ENCODE measurements at regions not wholly inside any gene's neighbourhood (a gene's known extent, or its start where the extent isn't known, plus 50 kb on each side); places are given as distances from the start of the nearest gene placed in this dataset.

DNA sequence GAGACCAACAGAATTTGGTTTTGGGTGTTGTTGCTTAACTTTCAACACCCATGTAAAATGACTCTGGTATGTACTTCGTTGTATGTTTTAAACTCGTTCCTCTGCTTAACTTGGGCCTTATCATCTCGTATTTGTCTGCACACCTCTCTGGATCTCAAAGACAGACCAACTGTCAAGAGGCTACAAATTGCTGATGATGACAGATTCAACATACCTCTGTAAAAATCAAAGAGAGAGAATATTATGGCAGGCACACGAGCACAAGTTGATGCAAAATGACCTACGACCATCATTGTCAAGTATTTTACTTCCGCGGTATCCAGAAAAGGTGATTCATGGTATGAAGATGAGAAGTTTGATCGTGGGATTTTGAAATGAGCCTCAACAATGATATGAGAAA lies 132.1 kb upstream of the ARGLU1 start:
- TF ChIP-seq, protein P1, sequence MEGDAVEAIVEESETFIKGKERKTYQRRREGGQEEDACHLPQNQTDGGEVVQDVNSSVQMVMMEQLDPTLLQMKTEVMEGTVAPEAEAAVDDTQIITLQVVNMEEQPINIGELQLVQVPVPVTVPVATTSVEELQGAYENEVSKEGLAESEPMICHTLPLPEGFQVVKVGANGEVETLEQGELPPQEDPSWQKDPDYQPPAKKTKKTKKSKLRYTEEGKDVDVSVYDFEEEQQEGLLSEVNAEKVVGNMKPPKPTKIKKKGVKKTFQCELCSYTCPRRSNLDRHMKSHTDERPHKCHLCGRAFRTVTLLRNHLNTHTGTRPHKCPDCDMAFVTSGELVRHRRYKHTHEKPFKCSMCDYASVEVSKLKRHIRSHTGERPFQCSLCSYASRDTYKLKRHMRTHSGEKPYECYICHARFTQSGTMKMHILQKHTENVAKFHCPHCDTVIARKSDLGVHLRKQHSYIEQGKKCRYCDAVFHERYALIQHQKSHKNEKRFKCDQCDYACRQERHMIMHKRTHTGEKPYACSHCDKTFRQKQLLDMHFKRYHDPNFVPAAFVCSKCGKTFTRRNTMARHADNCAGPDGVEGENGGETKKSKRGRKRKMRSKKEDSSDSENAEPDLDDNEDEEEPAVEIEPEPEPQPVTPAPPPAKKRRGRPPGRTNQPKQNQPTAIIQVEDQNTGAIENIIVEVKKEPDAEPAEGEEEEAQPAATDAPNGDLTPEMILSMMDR (IDR thresholded peaks at IDR 0.05), result no peak
- no peak for TF ChIP-seq POLR2A (IDR thresholded peaks at IDR 0.05)
